NCI-H2107 treated with DMSO at 0.1 percent for 48 hours (cell line): ENCODE measurements at regions not wholly inside any gene's neighbourhood (a gene's known extent, or its start where the extent isn't known, plus 50 kb on each side); places are given as distances from the start of the nearest gene placed in this dataset.
"Not testable (repeated sequence)": the region's sequence is repeated elsewhere in the genome, so short reads cannot be mapped to it uniquely, and the experiment has no call there.

Experiments
- DNase-seq: peaks from one replicate; lab custom pipeline; 2025; ENCODE audit not compliant: unreplicated experiment; lab: John Stamatoyannopoulos, UW

GRCh38 chr5:61215996-61216395 lies 53.7 kb upstream of the SMIM15 start:
- DNase-seq = no peak

- DNase-seq = no peak
Observed at GRCh38 chr5:61216741-61217140, 54.5 kb upstream of the SMIM15 start.

GRCh38 chr5:61217214-61217613 lies 54.9 kb upstream of the SMIM15 start:
- no peak for DNase-seq

GRCh38 chr5:61228229-61228628 lies 66.0 kb upstream of the SMIM15 start:
- no peak for DNase-seq

GRCh38 chr5:61228691-61229280 lies 66.5 kb upstream of the SMIM15 start:
- DNase-seq = no peak

GRCh38 chr5:61229416-61229815 lies 67.1 kb upstream of the SMIM15 start:
- DNase-seq = no peak

- no peak for DNase-seq
Observed at GRCh38 chr5:61230492-61230891, 68.2 kb upstream of the SMIM15 start.

GRCh38 chr5:61231813-61232212 lies 69.5 kb upstream of the SMIM15 start:
- DNase-seq = no peak

GRCh38 chr5:61232490-61233050 lies 70.3 kb upstream of the SMIM15 start:
- DNase-seq = no peak

- DNase-seq = no peak
Observed at GRCh38 chr5:61234019-61234418, 71.8 kb upstream of the SMIM15 start.

GRCh38 chr5:61236715-61237114 lies 74.4 kb upstream of the SMIM15 start:
- not testable (repeated sequence) for DNase-seq

GRCh38 chr5:61245486-61245885 lies 83.2 kb upstream of the SMIM15 start:
- DNase-seq = no peak

- no peak for DNase-seq
Observed at GRCh38 chr5:61245936-61246335, 83.7 kb upstream of the SMIM15 start.

GRCh38 chr5:61246768-61247307 lies 84.6 kb upstream of the SMIM15 start:
- no peak for DNase-seq

GRCh38 chr5:61251874-61252642 lies 80.0 kb upstream of the ZSWIM6 start:
- DNase-seq = no peak

GRCh38 chr5:61252643-61252925 lies 79.5 kb upstream of the ZSWIM6 start:
- no peak for DNase-seq

- DNase-seq = no peak
Observed at GRCh38 chr5:61253547-61253946, 78.5 kb upstream of the ZSWIM6 start.

- DNase-seq = no peak
Observed at GRCh38 chr5:61254969-61255555, 77.0 kb upstream of the ZSWIM6 start.

- no peak for DNase-seq
Observed at GRCh38 chr5:61256474-61256873, 75.6 kb upstream of the ZSWIM6 start.

GRCh38 chr5:61257421-61257820 lies 74.6 kb upstream of the ZSWIM6 start:
- DNase-seq = no peak

GRCh38 chr5:61261136-61261535 lies 70.9 kb upstream of the ZSWIM6 start:
- DNase-seq = no peak

- no peak for DNase-seq
Observed at GRCh38 chr5:61262080-61262479, 70.0 kb upstream of the ZSWIM6 start.
